Progenitor cell of endocrine pancreas (in vitro differentiated cells): ENCODE measurements at regions not wholly inside any gene's neighbourhood (a gene's known extent, or its start where the extent isn't known, plus 50 kb on each side); places are given as distances from the start of the nearest gene placed in this dataset.

Source experiments
- DNase-seq: peaks from one replicate; pipeline ENCODE4 v3.0.0; 2021; ENCODE audit warnings: low spot score; ENCODE audit not compliant: unreplicated experiment
- H3K27ac Mint-ChIP-seq: 2 replicates; pipeline ENCODE4 v1.8.0; 2021; ENCODE audit warnings: mild to moderate bottlenecking, moderate library complexity, mixed read lengths
- H3K27me3 Mint-ChIP-seq: 2 replicates; pipeline ENCODE4 v1.8.0; 2021; ENCODE audit warnings: mixed read lengths
- H3K36me3 Mint-ChIP-seq: 2 replicates; pipeline ENCODE4 v1.8.0; 2022; ENCODE audit warnings: mixed read lengths; ENCODE audit not compliant: insufficient read depth
- H3K4me1 Mint-ChIP-seq: 2 replicates; pipeline ENCODE4 v1.8.0; 2021; ENCODE audit warnings: low read depth, mixed read lengths
- H3K4me3 Mint-ChIP-seq: 2 replicates; pipeline ENCODE4 v1.8.0; 2021; ENCODE audit warnings: low read depth, mild to moderate bottlenecking, moderate library complexity, mixed read lengths
- H3K9me3 Mint-ChIP-seq: 2 replicates; pipeline ENCODE4 v1.8.0; 2021; ENCODE audit warnings: low read depth, mixed read lengths
- TF ChIP-seq, protein P1 (sequence below): fragments of 200-600 bp; sonication (generic); IDR thresholded peaks from one replicate; pipeline ENCODE4 v1.5.0; 2021; ENCODE audit warnings: antibody characterized with exemption, mild to moderate bottlenecking; ENCODE audit not compliant: unreplicated experiment

DNA sequence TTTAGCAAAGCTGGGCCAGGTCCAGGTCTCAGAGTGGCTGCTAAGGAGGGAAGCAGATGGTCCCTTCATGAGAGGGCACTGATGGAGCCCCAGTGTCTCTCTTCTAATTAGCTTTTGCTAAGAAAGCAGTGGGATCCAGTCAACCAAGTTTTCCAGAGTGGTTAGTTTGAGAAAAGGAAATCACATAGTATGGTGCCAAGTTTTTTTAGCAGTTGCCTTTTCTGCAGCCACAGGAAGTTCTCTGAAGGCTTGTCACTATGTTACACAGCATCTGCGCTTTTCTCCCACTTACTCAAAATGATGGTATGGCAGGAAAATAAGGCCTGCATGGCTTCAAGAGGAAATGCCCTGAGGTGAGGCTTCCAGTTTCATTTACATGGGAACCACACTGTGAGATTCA, 331.5 kb upstream of the ZNF462 start:
- H3K27me3 Mint-ChIP-seq: no peaks in the 10 kb centered on the region
- H3K4me1 Mint-ChIP-seq: peaks cover 16% of the 10 kb centered on the region
- TF ChIP-seq, protein P1, sequence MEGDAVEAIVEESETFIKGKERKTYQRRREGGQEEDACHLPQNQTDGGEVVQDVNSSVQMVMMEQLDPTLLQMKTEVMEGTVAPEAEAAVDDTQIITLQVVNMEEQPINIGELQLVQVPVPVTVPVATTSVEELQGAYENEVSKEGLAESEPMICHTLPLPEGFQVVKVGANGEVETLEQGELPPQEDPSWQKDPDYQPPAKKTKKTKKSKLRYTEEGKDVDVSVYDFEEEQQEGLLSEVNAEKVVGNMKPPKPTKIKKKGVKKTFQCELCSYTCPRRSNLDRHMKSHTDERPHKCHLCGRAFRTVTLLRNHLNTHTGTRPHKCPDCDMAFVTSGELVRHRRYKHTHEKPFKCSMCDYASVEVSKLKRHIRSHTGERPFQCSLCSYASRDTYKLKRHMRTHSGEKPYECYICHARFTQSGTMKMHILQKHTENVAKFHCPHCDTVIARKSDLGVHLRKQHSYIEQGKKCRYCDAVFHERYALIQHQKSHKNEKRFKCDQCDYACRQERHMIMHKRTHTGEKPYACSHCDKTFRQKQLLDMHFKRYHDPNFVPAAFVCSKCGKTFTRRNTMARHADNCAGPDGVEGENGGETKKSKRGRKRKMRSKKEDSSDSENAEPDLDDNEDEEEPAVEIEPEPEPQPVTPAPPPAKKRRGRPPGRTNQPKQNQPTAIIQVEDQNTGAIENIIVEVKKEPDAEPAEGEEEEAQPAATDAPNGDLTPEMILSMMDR: no peak
- no peak for DNase-seq
- no peaks in the 10 kb centered on the region for H3K36me3 Mint-ChIP-seq
- H3K27ac Mint-ChIP-seq: no peak overlapping the region
- H3K4me3 Mint-ChIP-seq: no peak overlapping the region
- H3K9me3 Mint-ChIP-seq: no peaks in the 10 kb centered on the region

DNA sequence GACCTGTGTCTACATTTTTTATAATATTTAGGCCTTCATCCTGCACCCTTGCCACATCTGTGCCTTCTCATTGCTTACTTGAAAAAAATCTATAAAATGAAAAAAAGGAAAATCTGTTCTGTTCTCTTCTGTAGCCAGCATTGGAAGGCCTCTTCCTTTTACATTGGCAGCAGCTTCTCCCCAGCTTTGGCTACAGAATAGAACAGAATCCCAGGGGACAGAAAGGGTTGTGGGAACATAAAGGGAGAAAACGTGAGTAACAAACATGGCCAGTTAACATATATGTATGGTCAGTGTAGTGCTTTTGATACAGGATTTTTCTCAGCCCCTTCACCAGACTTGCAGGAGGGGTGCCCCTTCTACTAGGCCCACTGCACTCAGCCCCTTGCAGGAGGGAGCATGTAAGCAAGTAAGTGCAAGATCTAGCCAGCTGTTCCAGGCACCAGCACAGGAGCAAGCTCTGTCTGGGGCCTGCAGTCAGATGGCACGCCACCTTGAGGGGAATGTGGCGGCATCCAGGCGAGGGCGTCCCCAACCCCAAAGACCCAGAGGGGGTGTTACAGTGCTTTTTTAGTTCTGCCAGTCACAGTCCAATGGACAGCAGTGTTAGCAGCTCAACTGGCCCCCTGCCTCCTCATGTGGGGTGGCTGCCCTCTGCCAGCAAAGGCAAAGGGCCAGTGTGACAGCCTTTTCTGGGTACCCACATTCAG, 330.5 kb upstream of the ZNF462 start:
- no peaks in the 10 kb centered on the region for H3K9me3 Mint-ChIP-seq
- no peaks in the 10 kb centered on the region for H3K27me3 Mint-ChIP-seq
- TF ChIP-seq, protein P1: no peak
- DNase-seq: no peak
- no peak overlapping the region for H3K27ac Mint-ChIP-seq
- peaks cover 15% of the 10 kb centered on the region for H3K4me1 Mint-ChIP-seq
- H3K4me3 Mint-ChIP-seq: no peak overlapping the region
- no peaks in the 10 kb centered on the region for H3K36me3 Mint-ChIP-seq

DNA sequence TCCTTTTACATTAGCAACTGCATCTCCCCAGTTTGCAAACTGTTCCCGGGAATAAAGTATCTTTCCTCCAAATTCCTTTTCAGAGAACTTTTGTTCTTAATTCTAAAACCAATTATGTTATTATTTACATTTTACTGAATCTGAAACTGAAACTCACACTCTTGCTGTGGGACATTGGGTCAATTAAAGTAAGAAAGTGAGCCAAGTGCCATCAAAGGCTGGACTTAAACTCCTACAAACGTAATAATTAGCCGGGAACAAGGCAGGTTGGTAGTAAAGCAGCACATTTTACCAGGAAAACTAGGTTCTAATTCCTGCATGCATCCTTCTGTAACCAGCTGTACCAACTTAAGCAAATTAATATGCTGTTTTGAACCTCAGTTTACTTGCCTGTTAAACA, 328.2 kb upstream of the ZNF462 start:
- H3K36me3 Mint-ChIP-seq: no peaks in the 10 kb centered on the region
- TF ChIP-seq, protein P1: no peak
- H3K27me3 Mint-ChIP-seq: no peaks in the 10 kb centered on the region
- H3K9me3 Mint-ChIP-seq: no peaks in the 10 kb centered on the region
- H3K4me1 Mint-ChIP-seq: no peaks in the 10 kb centered on the region
- no peak overlapping the region for H3K4me3 Mint-ChIP-seq
- DNase-seq: no peak
- no peak overlapping the region for H3K27ac Mint-ChIP-seq

DNA sequence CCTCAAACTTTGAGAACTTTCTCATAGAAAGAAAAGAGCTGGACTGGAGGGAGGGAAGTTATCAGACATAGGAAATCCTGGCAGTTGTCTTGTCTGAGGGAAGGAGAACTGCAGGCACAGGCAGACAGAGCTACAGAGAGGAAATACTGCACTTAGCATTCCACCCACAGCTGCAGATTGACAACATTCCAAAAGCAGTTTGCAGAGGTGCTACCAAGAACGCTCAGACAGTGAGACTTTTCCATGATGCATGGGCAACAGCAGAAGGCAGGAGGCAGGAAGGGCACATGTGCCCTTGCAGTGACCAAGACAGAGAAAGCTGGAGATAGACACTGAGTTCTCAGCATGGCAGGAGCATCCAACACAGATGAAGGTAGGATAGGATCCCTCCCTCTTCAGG, 327.5 kb upstream of the ZNF462 start:
- no peaks in the 10 kb centered on the region for H3K36me3 Mint-ChIP-seq
- H3K4me3 Mint-ChIP-seq: no peak overlapping the region
- H3K27me3 Mint-ChIP-seq: no peaks in the 10 kb centered on the region
- TF ChIP-seq, protein P1: no peak
- H3K9me3 Mint-ChIP-seq: no peaks in the 10 kb centered on the region
- H3K4me1 Mint-ChIP-seq: no peaks in the 10 kb centered on the region
- DNase-seq: no peak
- no peak overlapping the region for H3K27ac Mint-ChIP-seq

DNA sequence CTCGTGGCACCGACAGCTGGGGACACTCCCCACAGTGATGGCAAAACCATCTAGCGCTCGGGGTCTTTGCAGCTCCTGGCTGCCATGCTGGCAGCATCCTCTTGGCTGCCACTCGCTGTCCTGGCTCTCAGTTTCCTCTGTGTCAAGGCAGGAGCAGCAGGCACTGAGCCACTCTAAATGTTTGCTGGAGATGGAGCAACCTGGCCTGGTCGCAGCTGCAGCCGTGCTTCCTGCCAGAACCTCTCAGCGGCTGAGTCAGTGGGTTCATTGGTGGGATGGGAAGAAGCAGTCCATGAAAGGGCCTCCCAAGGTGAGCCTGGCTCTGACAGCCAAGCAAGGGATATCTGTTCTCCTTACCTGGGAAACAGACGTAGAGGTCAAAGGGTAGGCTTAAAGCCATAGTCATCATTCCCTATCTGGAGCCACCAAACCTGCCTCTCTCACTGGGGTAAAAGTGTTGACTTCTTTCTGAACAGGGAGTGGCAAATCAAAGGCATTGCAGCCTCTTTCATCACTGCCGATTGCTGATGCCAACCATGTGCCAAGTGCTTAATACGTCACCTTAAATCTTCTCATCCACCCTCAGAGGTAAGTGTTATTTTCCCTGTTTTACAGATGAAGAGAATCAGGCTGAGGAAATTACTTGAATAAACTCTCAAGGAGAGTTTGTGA, 304.8 kb upstream of the ZNF462 start:
- no peak for DNase-seq
- no peak overlapping the region for H3K4me3 Mint-ChIP-seq
- TF ChIP-seq, protein P1: no peak
- no peak overlapping the region for H3K27ac Mint-ChIP-seq
- H3K4me1 Mint-ChIP-seq: peaks cover 6% of the 10 kb centered on the region
- H3K9me3 Mint-ChIP-seq: peaks cover 9% of the 10 kb centered on the region
- no peaks in the 10 kb centered on the region for H3K27me3 Mint-ChIP-seq
- no peaks in the 10 kb centered on the region for H3K36me3 Mint-ChIP-seq
